GM21381 (cell line): ENCODE measurements at regions not wholly inside any gene's neighbourhood (a gene's known extent, or its start where the extent isn't known, plus 50 kb on each side); places are given as distances from the start of the nearest gene placed in this dataset.

Experiments used
- ATAC-seq: cut with Tn5 transposase; IDR thresholded peaks from one replicate; pipeline ENCODE4 v1.9.1; 2021; ENCODE audit warnings: mild to moderate bottlenecking, moderate library complexity; ENCODE audit not compliant: unreplicated experiment

GRCh38 chr1:106688446-106688845, 368.0 kb upstream of the PRMT6 start:
- no peak for ATAC-seq

DNA sequence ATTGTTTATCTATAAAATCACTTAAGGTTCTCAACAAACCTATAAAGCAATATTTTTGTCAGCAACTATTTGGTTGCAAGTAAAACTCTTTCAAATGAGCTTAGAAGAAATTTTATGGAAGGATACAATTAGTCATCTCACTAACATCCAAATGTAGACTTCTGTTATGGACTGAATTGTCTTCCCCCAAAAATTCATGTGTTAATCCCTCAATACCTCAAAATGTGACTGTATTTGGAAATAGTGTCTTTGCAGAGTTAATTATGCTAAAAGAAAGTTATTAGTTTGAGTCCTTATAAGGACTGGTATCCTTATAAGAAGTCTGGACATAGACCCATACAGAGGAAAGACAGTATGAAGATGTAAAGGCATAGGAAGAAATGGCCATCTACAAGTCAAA, 357.8 kb upstream of the PRMT6 start:
- ATAC-seq, result no peak

GRCh38 chr1:106699433-106699832, 357.0 kb upstream of the PRMT6 start:
- ATAC-seq, result no peak

- no peak for ATAC-seq
These were observed 356.3 kb upstream of the PRMT6 start for GRCh38 chr1:106700211-106700610.

- ATAC-seq, result no peak
These were observed 350.5 kb upstream of the PRMT6 start for GRCh38 chr1:106705971-106706370.

GRCh38 chr1:106717591-106717990, 338.9 kb upstream of the PRMT6 start:
- no peak for ATAC-seq

- no peak for ATAC-seq
These were observed 334.7 kb upstream of the PRMT6 start for GRCh38 chr1:106721790-106722189.

- no peak for ATAC-seq
These were observed 334.0 kb upstream of the PRMT6 start for GRCh38 chr1:106722466-106722865.

GRCh38 chr1:106727171-106727570, 329.3 kb upstream of the PRMT6 start:
- ATAC-seq, result peak; percentile 91

DNA sequence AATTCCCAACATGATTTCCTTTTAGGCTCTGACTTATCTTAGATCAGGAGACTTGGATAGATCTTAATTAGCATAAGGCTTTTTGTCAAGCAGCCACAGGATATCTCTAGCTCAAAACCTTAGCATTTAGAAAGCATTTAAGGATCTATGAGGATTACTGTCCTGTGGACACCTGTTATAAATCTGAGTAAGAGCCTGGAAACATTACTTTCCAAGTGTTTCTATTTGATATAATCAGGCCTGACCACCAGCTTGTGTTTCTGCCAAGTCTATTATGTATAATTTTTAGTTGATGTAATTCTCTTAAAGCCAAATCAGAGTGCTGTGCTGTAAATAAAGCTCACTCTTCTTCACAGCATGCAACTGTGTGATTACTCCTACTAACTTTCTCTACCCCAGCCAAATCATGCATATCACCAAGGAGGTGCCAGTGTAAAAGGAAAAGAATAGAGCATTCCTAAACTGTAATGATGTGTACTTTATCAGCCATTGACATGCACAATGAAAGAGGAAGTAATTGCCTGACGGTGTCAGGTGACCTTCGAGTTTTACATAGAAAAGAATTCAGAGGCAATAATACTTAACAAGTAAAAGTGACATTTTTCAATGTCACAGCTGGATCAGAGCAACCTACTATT, 309.9 kb upstream of the PRMT6 start:
- no peak for ATAC-seq

- no peak for ATAC-seq
These were observed 309.2 kb upstream of the PRMT6 start for GRCh38 chr1:106747232-106747631.

- no peak for ATAC-seq
These were observed 308.7 kb upstream of the PRMT6 start for GRCh38 chr1:106747791-106748190.

GRCh38 chr1:106748606-106749005, 307.9 kb upstream of the PRMT6 start:
- no peak for ATAC-seq

GRCh38 chr1:106749491-106749890, 307.0 kb upstream of the PRMT6 start:
- no peak for ATAC-seq

DNA sequence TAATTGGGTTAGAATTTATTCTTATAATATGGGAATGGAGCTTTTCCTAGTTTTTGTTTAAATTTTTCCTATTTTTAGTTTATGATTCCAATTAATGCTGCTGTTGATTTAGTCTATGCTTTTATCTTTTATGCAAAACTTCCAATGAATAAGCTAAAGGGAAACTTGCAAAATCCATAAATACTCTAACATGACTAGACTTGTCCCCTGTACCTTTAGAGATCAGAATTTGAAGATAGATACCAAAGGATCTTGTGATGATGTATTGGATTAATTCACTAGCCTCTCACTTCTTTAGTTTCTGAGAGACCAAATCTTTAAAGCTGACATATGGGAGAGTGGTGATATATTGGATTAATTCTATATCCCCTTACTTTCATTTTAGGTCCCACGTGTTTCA, 306.6 kb upstream of the PRMT6 start:
- ATAC-seq, result no peak

DNA sequence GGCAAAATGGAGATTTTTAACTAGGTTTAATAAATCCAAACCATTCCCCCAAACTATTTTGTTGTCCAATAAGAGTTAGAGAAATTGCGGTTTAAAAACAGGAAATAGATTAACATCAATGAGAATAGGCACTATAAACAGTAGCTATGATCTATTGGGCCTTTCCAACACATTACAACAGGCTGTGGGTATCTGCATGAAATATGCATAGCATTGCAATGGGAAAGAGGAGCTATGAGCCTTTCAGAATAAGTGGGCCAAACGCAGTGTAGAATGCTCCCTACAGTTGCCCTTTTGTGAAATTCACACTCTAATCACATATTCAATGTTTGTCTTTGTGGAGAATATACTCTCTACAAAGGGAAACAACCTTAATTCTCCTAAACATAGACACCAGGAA, 305.5 kb upstream of the PRMT6 start:
- ATAC-seq, result no peak

- ATAC-seq, result no peak
These were observed 303.4 kb upstream of the PRMT6 start for GRCh38 chr1:106753066-106753465.

GRCh38 chr1:106754957-106755356, 301.5 kb upstream of the PRMT6 start:
- ATAC-seq, result no peak

- ATAC-seq, result no peak
These were observed 300.6 kb upstream of the PRMT6 start for GRCh38 chr1:106755682-106756406.

DNA sequence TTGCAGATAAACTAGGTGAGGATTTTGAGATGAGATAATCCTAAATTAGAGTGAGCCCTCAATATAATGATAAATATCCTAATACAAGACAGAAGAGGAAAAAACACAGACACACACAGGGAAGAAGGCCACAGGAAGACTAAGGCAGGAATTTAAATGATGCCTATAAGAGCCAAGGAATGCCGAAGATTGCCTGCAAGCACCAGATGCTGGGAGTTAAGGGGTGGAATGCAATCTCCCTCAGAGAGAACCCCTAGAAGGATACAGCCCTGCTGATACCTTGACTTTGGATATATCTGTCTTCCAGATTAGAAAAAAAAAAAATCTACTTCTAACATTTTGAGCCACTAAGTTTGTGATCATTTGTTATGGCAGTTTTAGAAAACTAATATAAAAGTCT, 299.7 kb upstream of the PRMT6 start:
- no peak for ATAC-seq

DNA sequence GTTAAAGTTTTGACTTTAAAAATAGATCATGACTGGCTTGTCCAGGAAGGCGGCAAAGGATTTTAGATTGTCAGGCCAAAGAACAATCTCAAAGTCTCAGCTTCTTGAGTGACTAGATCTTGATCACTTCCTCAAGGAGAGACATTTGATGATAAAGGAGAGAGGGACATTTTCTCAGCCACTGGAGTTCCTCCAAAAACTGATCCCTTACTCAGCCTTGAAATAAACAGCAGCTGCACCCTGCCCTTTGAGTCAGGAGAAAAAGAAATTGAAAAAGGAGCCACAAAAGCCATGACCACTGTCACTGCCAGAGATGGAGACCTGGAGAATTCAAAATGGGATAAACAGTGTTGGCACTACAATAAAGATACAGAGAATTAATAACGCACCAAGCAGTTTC, 288.4 kb upstream of the PRMT6 start:
- no peak for ATAC-seq

- no peak for ATAC-seq
These were observed 288.0 kb upstream of the PRMT6 start for GRCh38 chr1:106768501-106768900.

GRCh38 chr1:106773206-106773605, 283.3 kb upstream of the PRMT6 start:
- no peak for ATAC-seq
